HL-60 (cell line): ENCODE measurements at regions not wholly inside any gene's neighbourhood (a gene's known extent, or its start where the extent isn't known, plus 50 kb on each side); places are given as distances from the start of the nearest gene placed in this dataset.

ENCODE experiments used
- DNase-seq, 2 experiments: peaks; one replicate each; pipeline ENCODE4 v3.0.0-alpha.2; 2010 to 2020; ENCODE audit warnings: low read depth in 1 of 2, low spot score in 1 of 2
- H3K27ac ChIP-seq: fragments of 250-450 bp; sonication (Bioruptor Pico); replicated peaks from 2 replicates; pipeline ENCODE4 v1.5.1; 2020; ENCODE audit warnings: mild to moderate bottlenecking, moderate library complexity
- H3K27me3 ChIP-seq: fragments of 250-450 bp; sonication (Bioruptor Pico); 2 replicates; pipeline ENCODE4 v1.5.1; 2021; ENCODE audit warnings: mild to moderate bottlenecking, moderate library complexity; ENCODE audit not compliant: insufficient read depth, poor library complexity, severe bottlenecking
- H3K4me3 ChIP-seq: replicated peaks from 2 replicates; pipeline ENCODE4 v1.5.1; 2011; ENCODE audit warnings: mild to moderate bottlenecking, control low read depth, low read length; ENCODE audit not compliant: insufficient read depth
- CTCF ChIP-seq: IDR thresholded peaks from one replicate; pipeline ENCODE4 v1.5.1; 2011; ENCODE audit warnings: low read length, control low read depth, inconsistent platforms; ENCODE audit not compliant: insufficient read depth
- GABPA ChIP-seq: IDR thresholded peaks from 2 replicates; pipeline ENCODE4 v1.6.1; 2012; ENCODE audit warnings: low read depth
- POLR2AphosphoS5 ChIP-seq: IDR thresholded peaks from 2 replicates; pipeline ENCODE4 v1.6.1; 2012; ENCODE audit warnings: low read depth
- REST ChIP-seq: IDR thresholded peaks from 2 replicates; pipeline ENCODE4 v1.6.1; 2012; ENCODE audit warnings: low read depth; ENCODE audit not compliant: insufficient replicate concordance
- SPI1 ChIP-seq: IDR thresholded peaks from 2 replicates; pipeline ENCODE4 v1.6.1; 2012; ENCODE audit warnings: low read depth, mild to moderate bottlenecking, borderline replicate concordance

- Histone ChIP-seq H3K27ac (no peak overlapping the region), H3K4me3 (no peak overlapping the region), H3K27me3 (no peaks in the 10 kb centered on the region)
- no peak for DNase-seq
- TF ChIP-seq SPI1 = no peak
- no peak for TF ChIP-seq GABPA
- TF ChIP-seq CTCF = no peak
Observed at GRCh38 chr2:158890296-158890905, 78.0 kb upstream of the TANC1 start.

GRCh38 chr2:158893026-158893425 is 75.4 kb upstream of the TANC1 start:
- Histone ChIP-seq H3K27me3 (no peaks in the 10 kb centered on the region), H3K27ac (no peak overlapping the region), H3K4me3 (no peak overlapping the region)
- no peak for DNase-seq
- no peak for TF ChIP-seq CTCF
- no peak for TF ChIP-seq SPI1
- no peak for TF ChIP-seq GABPA
- TF ChIP-seq POLR2AphosphoS5 = no peak
- no peak for TF ChIP-seq REST

GRCh38 chr2:158893474-158893873 is 75.0 kb upstream of the TANC1 start:
- no peaks in the 10 kb centered on the region for H3K27me3 ChIP-seq
- no peak overlapping the region for H3K4me3 ChIP-seq
- H3K27ac ChIP-seq = no peak overlapping the region
- TF ChIP-seq CTCF (no peak), SPI1 (no peak), POLR2AphosphoS5 (no peak), GABPA (no peak), REST (no peak)
- DNase-seq = no peak

- Histone ChIP-seq H3K27me3 (no peaks in the 10 kb centered on the region), H3K27ac (no peak overlapping the region), H3K4me3 (no peak overlapping the region)
- DNase-seq = no peak
- TF ChIP-seq GABPA = no peak
- TF ChIP-seq CTCF = no peak
- no peak for TF ChIP-seq REST
- TF ChIP-seq POLR2AphosphoS5 = no peak
- TF ChIP-seq SPI1 = no peak
Observed at GRCh38 chr2:158894078-158894477, 74.4 kb upstream of the TANC1 start.
